ENCODE measurements at regions not wholly inside any gene's neighbourhood (a gene's known extent, or its start where the extent isn't known, plus 50 kb on each side); places are given as distances from the start of the nearest gene placed in this dataset.
A peak's percentile ranks its signal among the peaks of the same experiment; 100 is the strongest.

- TF ChIP-seq SOX13 (IDR thresholded peaks at IDR 0.05), result no peak
- peak in 1 of 2 experiments; percentile 93; a peak in 2 of 4 replicates for TF ChIP-seq SOX13 (CRISPR knock-in tag; conservative IDR thresholded peaks at IDR 0.05 in 1 of 2, IDR thresholded peaks at IDR 0.05 in 1 of 2)
- TF ChIP-seq ZNF772 (CRISPR knock-in tag; IDR thresholded peaks at IDR 0.05), result no peak
- TF ChIP-seq RNF219 (CRISPR knock-in tag; IDR thresholded peaks at IDR 0.05), result no peak
- TF ChIP-seq NAIF1 (CRISPR knock-in tag; IDR thresholded peaks at IDR 0.05; ENCODE audit: borderline replicate concordance), result 0 out of 2 replicates have a peak, but pooled peaks have one; percentile 36
- TF ChIP-seq SMAD1 (CRISPR knock-in tag; IDR thresholded peaks at IDR 0.05; ENCODE audit: borderline replicate concordance, low read depth), result no peak
- 0 out of 2 replicates have a peak, but pooled peaks have one; percentile 51 for TF ChIP-seq ZNF12 (CRISPR knock-in tag; IDR thresholded peaks at IDR 0.05)
- TF ChIP-seq GATAD1 (CRISPR knock-in tag; IDR thresholded peaks at IDR 0.05), result 0 out of 2 replicates have a peak, but pooled peaks have one; percentile 20
- TF ChIP-seq NFIC (IDR thresholded peaks at IDR 0.05; ENCODE audit: low read length), result peak; percentile 58; the same call in 1 of the 2 replicates
- TF ChIP-seq, protein P1, sequence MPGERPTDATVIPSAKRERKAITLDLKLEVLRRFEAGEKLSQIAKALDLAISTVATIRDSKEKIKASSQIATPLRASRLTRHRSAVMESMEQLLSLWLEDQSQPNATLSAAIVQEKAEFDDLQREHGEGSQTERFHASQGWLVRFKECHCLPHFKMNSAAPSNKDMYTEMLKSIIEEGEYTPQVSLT (CRISPR knock-in tag; IDR thresholded peaks at IDR 0.05; ENCODE audit: borderline replicate concordance, low read depth), result no peak
- peak; percentile 97 for TF ChIP-seq MEIS2 (CRISPR knock-in tag; IDR thresholded peaks at IDR 0.05)
- TF ChIP-seq ZNF83 (CRISPR knock-in tag; IDR thresholded peaks at IDR 0.05; ENCODE audit: borderline replicate concordance), result no peak
- TF ChIP-seq ZNF672 (CRISPR knock-in tag; IDR thresholded peaks at IDR 0.05), result no peak
- peak; percentile 68; the same call in 1 of the 2 replicates for TF ChIP-seq MIER3 (CRISPR knock-in tag; IDR thresholded peaks at IDR 0.05; ENCODE audit: borderline replicate concordance)
- TF ChIP-seq AGO2 (optimal IDR thresholded peaks at IDR 0.05; ENCODE audit: low read depth, low read length), result no peak
- peak; percentile 54; the same call in 1 of the 2 replicates for TF ChIP-seq ZFP1 (CRISPR knock-in tag; IDR thresholded peaks at IDR 0.05)
- 0 out of 2 replicates have a peak, but pooled peaks have one; percentile 51 for TF ChIP-seq FOXA1 (IDR thresholded peaks at IDR 0.05)
- peak; percentile 94 for TF ChIP-seq FOXA1 (CRISPR knock-in tag; IDR thresholded peaks at IDR 0.05)
- no peak for TF ChIP-seq SATB2 (CRISPR knock-in tag; IDR thresholded peaks at IDR 0.05)
- TF ChIP-seq HNRNPK (IDR thresholded peaks at IDR 0.05; ENCODE audit: low read depth, low read length, poor library complexity, severe bottlenecking), result no peak
- TF ChIP-seq SNRNP70 (IDR thresholded peaks at IDR 0.05; ENCODE audit: low read depth, low read length), result no peak
- TF ChIP-seq, protein P2, sequence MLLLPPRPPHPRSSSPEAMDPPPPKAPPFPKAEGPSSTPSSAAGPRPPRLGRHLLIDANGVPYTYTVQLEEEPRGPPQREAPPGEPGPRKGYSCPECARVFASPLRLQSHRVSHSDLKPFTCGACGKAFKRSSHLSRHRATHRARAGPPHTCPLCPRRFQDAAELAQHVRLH (CRISPR knock-in tag; IDR thresholded peaks at IDR 0.05; ENCODE audit: borderline replicate concordance, low read depth), result peak; percentile 42; the same call in 1 of the 2 replicates
- TF ChIP-seq, protein P3, sequence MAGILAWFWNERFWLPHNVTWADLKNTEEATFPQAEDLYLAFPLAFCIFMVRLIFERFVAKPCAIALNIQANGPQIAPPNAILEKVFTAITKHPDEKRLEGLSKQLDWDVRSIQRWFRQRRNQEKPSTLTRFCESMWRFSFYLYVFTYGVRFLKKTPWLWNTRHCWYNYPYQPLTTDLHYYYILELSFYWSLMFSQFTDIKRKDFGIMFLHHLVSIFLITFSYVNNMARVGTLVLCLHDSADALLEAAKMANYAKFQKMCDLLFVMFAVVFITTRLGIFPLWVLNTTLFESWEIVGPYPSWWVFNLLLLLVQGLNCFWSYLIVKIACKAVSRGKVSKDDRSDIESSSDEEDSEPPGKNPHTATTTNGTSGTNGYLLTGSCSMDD (CRISPR knock-in tag; IDR thresholded peaks at IDR 0.05), result no peak
- no peak for TF ChIP-seq ZNF3 (CRISPR knock-in tag; IDR thresholded peaks at IDR 0.05)
- TF ChIP-seq NCOA1 (CRISPR knock-in tag; IDR thresholded peaks at IDR 0.05), result no peak
- 0 out of 2 replicates have a peak, but pooled peaks have one; percentile 49 for TF ChIP-seq POGK (CRISPR knock-in tag; conservative IDR thresholded peaks at IDR 0.05)
Measured at GRCh38 chr5:56440871-56441740, 208.0 kb upstream of the ANKRD55 start (continued).

Measured in HepG2 (cell line).